A673 (cell line): ENCODE measurements at regions not wholly inside any gene's neighbourhood (a gene's known extent, or its start where the extent isn't known, plus 50 kb on each side); places are given as distances from the start of the nearest gene placed in this dataset.

Experiments used
- BruUV-seq: library from RNA; stranded (reverse); fragments of 400-500 nt; replicated peaks from 2 replicates; lab custom pipeline; 2021; lab: Mats Ljungman, UMichigan
- CTCF ChIA-PET: fragments of 300-600 bp; sonication (Branson Sonifier 250); formaldehyde crosslinking; loops from one replicate; lab custom pipeline; 2022; ENCODE audit warnings: antibody characterized with exemption; lab: Charles Lee
- POLR2A ChIA-PET: fragments of 300-600 bp; sonication (Branson Sonifier 250); formaldehyde crosslinking; loops from one replicate; lab custom pipeline; 2022; ENCODE audit warnings: antibody characterized with exemption; ENCODE audit not compliant: low non-redundant PET; lab: Charles Lee
- DNase-seq: peaks from one replicate; pipeline ENCODE4 v3.0.0-alpha.2; 2015; ENCODE audit warnings: low spot score
- H3K27ac ChIP-seq: fragments of 200-600 bp; sonication (generic); 2 replicates; pipeline ENCODE4 v1.5.1; 2016; ENCODE audit warnings: mixed run types, low read depth, mild to moderate bottlenecking, mixed read lengths, antibody characterized with exemption, low read length; ENCODE audit not compliant: poor library complexity, severe bottlenecking
- H3K27me3 ChIP-seq: fragments of 200-600 bp; sonication (generic); replicated peaks from 2 replicates; pipeline ENCODE4 v1.6.1; 2017; ENCODE audit warnings: mixed run types, low read depth, mild to moderate bottlenecking, mixed read lengths, antibody characterized with exemption, low read length; ENCODE audit not compliant: insufficient read depth, poor library complexity
- H3K36me3 ChIP-seq: fragments of 200-600 bp; sonication (generic); 2 replicates; pipeline ENCODE4 v1.6.1; 2016; ENCODE audit warnings: mixed run types, mild to moderate bottlenecking, mixed read lengths, antibody characterized with exemption, low read length; ENCODE audit not compliant: insufficient read depth, poor library complexity, severe bottlenecking
- H3K4me1 ChIP-seq: fragments of 200-600 bp; sonication (generic); 2 replicates; pipeline ENCODE4 v1.6.1; 2017; ENCODE audit warnings: mixed run types, mild to moderate bottlenecking, mixed read lengths, antibody characterized with exemption, low read length; ENCODE audit not compliant: insufficient read depth, poor library complexity, severe bottlenecking
- H3K4me3 ChIP-seq: fragments of 200-600 bp; sonication (generic); 2 replicates; pipeline ENCODE4 v1.5.1; 2016; ENCODE audit warnings: low read depth, mixed run types, mild to moderate bottlenecking, mixed read lengths, low read length; ENCODE audit not compliant: poor library complexity, severe bottlenecking
- H3K9me3 ChIP-seq: fragments of 200-600 bp; sonication (generic); 2 replicates; pipeline ENCODE4 v1.6.1; 2016; ENCODE audit warnings: mixed run types, low read depth, mild to moderate bottlenecking, mixed read lengths, antibody characterized with exemption, low read length; ENCODE audit not compliant: poor library complexity, severe bottlenecking
- CTCF ChIP-seq: fragments of 300-800, 200-600 bp; sonication (generic); conservative IDR thresholded peaks from 2 replicates; pipeline ENCODE4 v1.5.1; 2017; ENCODE audit warnings: low read depth, mild to moderate bottlenecking, antibody characterized with exemption, low read length, moderate library complexity, mixed read lengths
- EZH2 ChIP-seq: fragments of 200-600 bp; sonication (generic); IDR thresholded peaks from 2 replicates; pipeline ENCODE4 v1.6.1; 2017; ENCODE audit warnings: borderline replicate concordance, low read depth, mild to moderate bottlenecking, mixed read lengths, antibody characterized with exemption, low read length; ENCODE audit not compliant: poor library complexity, severe bottlenecking
- intact Hi-C: fragments of 100-400 bp; cut with micrococcal nuclease; formaldehyde crosslinking; loops from one replicate; pipeline ENCODE4 v1.10.0; 2022; ENCODE audit not compliant: unreplicated experiment

- BruUV-seq: no TSS peak
- ChIA-PET POLR2A (no interaction called here), CTCF (no interaction called here)
- H3K4me3 ChIP-seq: no peak overlapping the region
- TF ChIP-seq EZH2: no peak
- TF ChIP-seq CTCF: no peak
- intact Hi-C loops: no loop called here
- H3K27ac ChIP-seq: no peak overlapping the region
- peaks cover 7% of the 10 kb centered on the region for H3K27me3 ChIP-seq
- DNase-seq: no peak
- no peaks in the 10 kb centered on the region for H3K4me1 ChIP-seq
- H3K36me3 ChIP-seq: no peaks in the 10 kb centered on the region
- H3K9me3 ChIP-seq: no peaks in the 10 kb centered on the region
Measured at GRCh38 chr5:2052687-2053086, 170.0 kb upstream of the IRX4 start.

- Histone ChIP-seq H3K36me3 (no peaks in the 10 kb centered on the region), H3K4me1 (no peaks in the 10 kb centered on the region), H3K4me3 (no peak overlapping the region), H3K9me3 (no peaks in the 10 kb centered on the region), H3K27me3 (peaks cover 7% of the 10 kb centered on the region), H3K27ac (no peak overlapping the region)
- no TSS peak for BruUV-seq
- no peak for DNase-seq
- ChIA-PET POLR2A (no interaction called here), CTCF (no interaction called here)
- intact Hi-C loops: no loop called here
- TF ChIP-seq CTCF (no peak), EZH2 (no peak)
Measured at GRCh38 chr5:2049876-2050275, 167.2 kb upstream of the IRX4 start.

GRCh38 chr5:2048664-2049063 is 165.9 kb upstream of the IRX4 start:
- DNase-seq: no peak
- CTCF ChIA-PET: no interaction called here
- BruUV-seq: no TSS peak
- no peaks in the 10 kb centered on the region for H3K4me1 ChIP-seq
- H3K9me3 ChIP-seq: no peaks in the 10 kb centered on the region
- intact Hi-C loops: no loop called here
- POLR2A ChIA-PET: no interaction called here
- no peak overlapping the region for H3K27ac ChIP-seq
- H3K36me3 ChIP-seq: no peaks in the 10 kb centered on the region
- TF ChIP-seq EZH2 (no peak), CTCF (no peak)
- H3K4me3 ChIP-seq: no peak overlapping the region
- peaks cover 7% of the 10 kb centered on the region for H3K27me3 ChIP-seq
